NCI-H748 (cell line): ENCODE measurements at regions not wholly inside any gene's neighbourhood (a gene's known extent, or its start where the extent isn't known, plus 50 kb on each side); places are given as distances from the start of the nearest gene placed in this dataset.
"Not testable (repeated sequence)": the region's sequence is repeated elsewhere in the genome, so short reads cannot be mapped to it uniquely, and the experiment has no call there.

Experiments
- DNase-seq: peaks from one replicate; lab custom pipeline; 2025; ENCODE audit not compliant: unreplicated experiment; lab: John Stamatoyannopoulos, UW

- DNase-seq = not testable (repeated sequence)
These were observed 501.2 kb downstream of the PCDH11X start for GRCh38 chrX:92280347-92280746.

- no peak for DNase-seq
These were observed 504.1 kb downstream of the PCDH11X start for GRCh38 chrX:92283308-92283707.

GRCh38 chrX:92298067-92298466 lies 518.9 kb downstream of the PCDH11X start:
- not testable (repeated sequence) for DNase-seq

DNA sequence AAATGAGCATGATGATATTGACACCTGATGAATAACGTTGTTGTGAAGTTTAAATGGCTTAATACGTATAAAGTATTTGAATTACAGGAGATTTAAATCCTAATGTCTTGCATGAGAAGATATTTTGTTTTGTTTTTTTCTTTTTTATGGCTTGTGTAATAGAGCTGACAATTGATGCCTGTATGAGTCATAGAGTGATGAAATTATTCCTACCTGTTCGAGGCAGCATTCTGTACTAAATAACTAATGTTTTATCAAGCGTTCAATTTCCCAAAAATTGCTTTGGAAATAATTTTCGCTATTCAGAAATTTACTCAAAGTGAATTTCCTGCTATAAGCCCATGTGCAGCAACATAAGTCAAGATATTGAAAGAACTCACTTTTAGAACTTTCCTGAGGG lies 554.0 kb downstream of the PCDH11X start:
- DNase-seq = not testable (repeated sequence)

DNA sequence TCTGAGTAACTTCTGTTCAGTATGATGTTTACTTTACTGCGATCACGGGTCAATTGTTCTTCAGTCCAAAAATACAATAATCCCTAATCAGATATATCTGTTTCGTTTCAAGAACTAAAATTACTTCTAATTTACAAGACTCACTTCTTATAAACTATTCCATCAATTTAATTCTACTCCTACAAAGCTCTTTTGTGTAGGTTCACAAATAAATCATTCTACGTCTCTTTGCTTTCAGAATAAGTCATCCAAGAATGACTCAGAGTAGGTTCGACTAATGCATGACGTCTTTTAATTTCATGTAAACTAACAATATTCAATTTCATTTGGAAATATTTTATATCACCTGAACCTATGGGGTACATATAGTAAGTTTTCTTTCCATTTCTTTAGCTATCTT lies 571.9 kb downstream of the PCDH11X start:
- DNase-seq = not testable (repeated sequence)

GRCh38 chrX:92351511-92351910 lies 572.3 kb downstream of the PCDH11X start:
- no peak for DNase-seq
